ENCODE measurements at regions not wholly inside any gene's neighbourhood (a gene's known extent, or its start where the extent isn't known, plus 50 kb on each side); places are given as distances from the start of the nearest gene placed in this dataset.

- TF ChIP-seq CTCF (IDR thresholded peaks at IDR 0.05): no peak
- TF ChIP-seq EZH2 (IDR thresholded peaks at IDR 0.05; ENCODE audit: borderline replicate concordance, insufficient read depth, low read depth, low read length, poor library complexity, severe bottlenecking): no peak
Measured at GRCh38 chr5:67963789-67964519, 251.6 kb upstream of the PIK3R1 start.

Data from B cell (primary cell).